ENCODE measurements at regions not wholly inside any gene's neighbourhood (a gene's known extent, or its start where the extent isn't known, plus 50 kb on each side); places are given as distances from the start of the nearest gene placed in this dataset.

- Histone ChIP-seq H3K27me3 (ENCODE audit: control insufficient read depth, insufficient read depth, low read length) (no peaks in the 10 kb centered on the region), H3K36me3 (ENCODE audit: control insufficient read depth, insufficient read depth, low read length) (no peaks in the 10 kb centered on the region), H3K4me1 (ENCODE audit: control insufficient read depth, insufficient read depth, low read length) (no peaks in the 10 kb centered on the region), H3K4me3 (ENCODE audit: low read depth in 2 of 2, low read length in 2 of 2) (no peak overlapping the region), H3K27ac (ENCODE audit: low read length) (no peak overlapping the region), H3K9me3 (ENCODE audit: control insufficient read depth, insufficient read depth, low read depth, low read length) (no peaks in the 10 kb centered on the region)
- CTCF ChIA-PET, result no interaction called here
- in situ Hi-C loops (cut with HindIII; ENCODE audit: low pct_unique_long_range_greater_than_20kb, low sequenced_read_pairs), result no loop called here
- ATAC-seq, result no peak
- POLR2A ChIA-PET, result no interaction called here
- no peak for TF ChIP-seq CTCF (IDR thresholded peaks at IDR 0.05)
- TF ChIP-seq, protein P1, sequence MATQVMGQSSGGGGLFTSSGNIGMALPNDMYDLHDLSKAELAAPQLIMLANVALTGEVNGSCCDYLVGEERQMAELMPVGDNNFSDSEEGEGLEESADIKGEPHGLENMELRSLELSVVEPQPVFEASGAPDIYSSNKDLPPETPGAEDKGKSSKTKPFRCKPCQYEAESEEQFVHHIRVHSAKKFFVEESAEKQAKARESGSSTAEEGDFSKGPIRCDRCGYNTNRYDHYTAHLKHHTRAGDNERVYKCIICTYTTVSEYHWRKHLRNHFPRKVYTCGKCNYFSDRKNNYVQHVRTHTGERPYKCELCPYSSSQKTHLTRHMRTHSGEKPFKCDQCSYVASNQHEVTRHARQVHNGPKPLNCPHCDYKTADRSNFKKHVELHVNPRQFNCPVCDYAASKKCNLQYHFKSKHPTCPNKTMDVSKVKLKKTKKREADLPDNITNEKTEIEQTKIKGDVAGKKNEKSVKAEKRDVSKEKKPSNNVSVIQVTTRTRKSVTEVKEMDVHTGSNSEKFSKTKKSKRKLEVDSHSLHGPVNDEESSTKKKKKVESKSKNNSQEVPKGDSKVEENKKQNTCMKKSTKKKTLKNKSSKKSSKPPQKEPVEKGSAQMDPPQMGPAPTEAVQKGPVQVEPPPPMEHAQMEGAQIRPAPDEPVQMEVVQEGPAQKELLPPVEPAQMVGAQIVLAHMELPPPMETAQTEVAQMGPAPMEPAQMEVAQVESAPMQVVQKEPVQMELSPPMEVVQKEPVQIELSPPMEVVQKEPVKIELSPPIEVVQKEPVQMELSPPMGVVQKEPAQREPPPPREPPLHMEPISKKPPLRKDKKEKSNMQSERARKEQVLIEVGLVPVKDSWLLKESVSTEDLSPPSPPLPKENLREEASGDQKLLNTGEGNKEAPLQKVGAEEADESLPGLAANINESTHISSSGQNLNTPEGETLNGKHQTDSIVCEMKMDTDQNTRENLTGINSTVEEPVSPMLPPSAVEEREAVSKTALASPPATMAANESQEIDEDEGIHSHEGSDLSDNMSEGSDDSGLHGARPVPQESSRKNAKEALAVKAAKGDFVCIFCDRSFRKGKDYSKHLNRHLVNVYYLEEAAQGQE (IDR thresholded peaks at IDR 0.05; ENCODE audit: insufficient read depth in 1 of 2, low read depth in 2 of 2, low read length in 1 of 2), result no peak
- TF ChIP-seq POLR2AphosphoS5 (IDR thresholded peaks at IDR 0.05; ENCODE audit: low read depth, low read length), result no peak
- TF ChIP-seq SIN3A (IDR thresholded peaks at IDR 0.05; ENCODE audit: borderline replicate concordance, insufficient read depth, low read depth, low read length), result no peak
- no peak for TF ChIP-seq TCF7L2 (IDR thresholded peaks at IDR 0.05; ENCODE audit: low read depth, low read length)
- DNase-seq (ENCODE audit: low read depth, low spot score), result no peak
- intact Hi-C loops (cut with micrococcal nuclease; ENCODE audit: unreplicated experiment), result no loop called here
- no TSS peak for BruUV-seq (replicated peaks)
Measured at GRCh38 chr4:162727232-162727631, 439.5 kb downstream of the NAF1 start.

DNA sequence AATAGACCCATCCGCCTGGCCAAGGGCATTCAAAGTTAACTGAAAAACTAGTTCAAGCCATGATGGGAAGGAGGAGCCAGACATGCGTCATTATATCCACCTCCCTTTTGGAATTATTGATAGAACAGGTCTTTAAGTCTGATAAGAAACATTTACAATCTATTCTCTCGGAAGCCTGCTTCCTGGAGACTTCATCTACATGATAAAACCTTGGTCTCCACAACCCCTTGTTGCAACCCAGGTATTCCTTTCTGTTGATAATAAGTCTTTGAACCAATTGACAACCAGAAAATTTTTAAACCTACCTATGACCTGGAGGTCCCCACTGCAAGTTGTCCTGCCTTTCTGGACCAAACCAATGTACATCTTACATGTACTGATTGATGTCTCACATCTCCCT, 451.3 kb downstream of the NAF1 start:
- CTCF ChIA-PET, result no interaction called here
- intact Hi-C loops (cut with micrococcal nuclease; ENCODE audit: unreplicated experiment), result no loop called here
- POLR2A ChIA-PET, result no interaction called here

More for the DNA sequence above, 451.3 kb downstream of the NAF1 start:
- H3K27me3 ChIP-seq (ENCODE audit: control insufficient read depth, insufficient read depth, low read length), result no peaks in the 10 kb centered on the region
- H3K9me3 ChIP-seq (ENCODE audit: control insufficient read depth, insufficient read depth, low read depth, low read length), result no peaks in the 10 kb centered on the region
- DNase-seq (ENCODE audit: low read depth, low spot score) (no peak), ATAC-seq (no peak)
- BruUV-seq (replicated peaks), result no TSS peak
- no peaks in the 10 kb centered on the region for H3K36me3 ChIP-seq (ENCODE audit: control insufficient read depth, insufficient read depth, low read length)
- TF ChIP-seq POLR2AphosphoS5 (IDR thresholded peaks at IDR 0.05; ENCODE audit: low read depth, low read length) (no peak), CTCF (IDR thresholded peaks at IDR 0.05) (no peak), TCF7L2 (IDR thresholded peaks at IDR 0.05; ENCODE audit: low read depth, low read length) (no peak), SIN3A (IDR thresholded peaks at IDR 0.05; ENCODE audit: borderline replicate concordance, insufficient read depth, low read depth, low read length) (no peak)
- no peak overlapping the region for H3K27ac ChIP-seq (ENCODE audit: low read length)
- H3K4me3 ChIP-seq (ENCODE audit: low read depth in 2 of 2, low read length in 2 of 2), result no peak overlapping the region
- in situ Hi-C loops (cut with HindIII; ENCODE audit: low pct_unique_long_range_greater_than_20kb, low sequenced_read_pairs), result no loop called here
- no peaks in the 10 kb centered on the region for H3K4me1 ChIP-seq (ENCODE audit: control insufficient read depth, insufficient read depth, low read length)

All from Panc1 (cell line).